ENCODE measurements at regions not wholly inside any gene's neighbourhood (a gene's known extent, or its start where the extent isn't known, plus 50 kb on each side); places are given as distances from the start of the nearest gene placed in this dataset.

GRCh38 chr7:18425838-18426445 lies 69.6 kb upstream of the HDAC9 start:
- no peak overlapping the region for H3K27ac Mint-ChIP-seq (ENCODE audit: unreplicated experiment)
- no peaks in the 10 kb centered on the region for H3K27me3 Mint-ChIP-seq (ENCODE audit: low read depth)
- no peak for TF ChIP-seq CTCF (IDR thresholded peaks at IDR 0.05)
- H3K9me3 Mint-ChIP-seq (ENCODE audit: low read depth) = no peaks in the 10 kb centered on the region
- no peaks in the 10 kb centered on the region for H3K36me3 Mint-ChIP-seq (ENCODE audit: low read depth)
- H3K4me3 Mint-ChIP-seq (ENCODE audit: unreplicated experiment) = no peak overlapping the region
- no peak for DNase-seq (ENCODE audit: low spot score)
- peaks cover 40% of the 10 kb centered on the region for H3K4me1 Mint-ChIP-seq (ENCODE audit: low read depth)

- Mint-ChIP-seq H3K4me1 (ENCODE audit: low read depth) (peaks cover 39% of the 10 kb centered on the region), H3K27ac (ENCODE audit: unreplicated experiment) (no peak overlapping the region)
- DNase-seq (ENCODE audit: low spot score) = no peak
Observed at GRCh38 chr7:18426564-18427226, 68.9 kb upstream of the HDAC9 start.

GRCh38 chr7:18429547-18429946 lies 66.0 kb upstream of the HDAC9 start:
- peak overlapping the region; percentile 1 for H3K27ac Mint-ChIP-seq (ENCODE audit: unreplicated experiment)
- peaks cover 35% of the 10 kb centered on the region for H3K4me1 Mint-ChIP-seq (ENCODE audit: low read depth)
- no peaks in the 10 kb centered on the region for H3K36me3 Mint-ChIP-seq (ENCODE audit: low read depth)
- no peak for TF ChIP-seq CTCF (IDR thresholded peaks at IDR 0.05)
- no peaks in the 10 kb centered on the region for H3K27me3 Mint-ChIP-seq (ENCODE audit: low read depth)
- H3K9me3 Mint-ChIP-seq (ENCODE audit: low read depth) = peaks cover 7% of the 10 kb centered on the region
- DNase-seq (ENCODE audit: low spot score) = no peak
- no peak overlapping the region for H3K4me3 Mint-ChIP-seq (ENCODE audit: unreplicated experiment)

More at GRCh38 chr7:18426564-18427226, 68.9 kb upstream of the HDAC9 start:
- no peak overlapping the region for H3K4me3 Mint-ChIP-seq (ENCODE audit: unreplicated experiment)
- no peaks in the 10 kb centered on the region for H3K36me3 Mint-ChIP-seq (ENCODE audit: low read depth)
- TF ChIP-seq CTCF (IDR thresholded peaks at IDR 0.05) = no peak
- no peaks in the 10 kb centered on the region for H3K27me3 Mint-ChIP-seq (ENCODE audit: low read depth)
- H3K9me3 Mint-ChIP-seq (ENCODE audit: low read depth) = no peaks in the 10 kb centered on the region

GRCh38 chr7:18430810-18431209 lies 64.7 kb upstream of the HDAC9 start:
- H3K9me3 Mint-ChIP-seq (ENCODE audit: low read depth) = peaks cover 7% of the 10 kb centered on the region
- H3K27ac Mint-ChIP-seq (ENCODE audit: unreplicated experiment) = no peak overlapping the region
- DNase-seq (ENCODE audit: low spot score) = no peak
- TF ChIP-seq CTCF (IDR thresholded peaks at IDR 0.05) = no peak
- H3K4me1 Mint-ChIP-seq (ENCODE audit: low read depth) = peaks cover 33% of the 10 kb centered on the region
- no peaks in the 10 kb centered on the region for H3K27me3 Mint-ChIP-seq (ENCODE audit: low read depth)
- H3K36me3 Mint-ChIP-seq (ENCODE audit: low read depth) = no peaks in the 10 kb centered on the region
- H3K4me3 Mint-ChIP-seq (ENCODE audit: unreplicated experiment) = no peak overlapping the region

- no peak for DNase-seq (ENCODE audit: low spot score)
- H3K36me3 Mint-ChIP-seq (ENCODE audit: low read depth) = no peaks in the 10 kb centered on the region
- no peak overlapping the region for H3K27ac Mint-ChIP-seq (ENCODE audit: unreplicated experiment)
- H3K9me3 Mint-ChIP-seq (ENCODE audit: low read depth) = peaks cover 7% of the 10 kb centered on the region
- H3K4me1 Mint-ChIP-seq (ENCODE audit: low read depth) = peaks cover 15% of the 10 kb centered on the region
- no peak overlapping the region for H3K4me3 Mint-ChIP-seq (ENCODE audit: unreplicated experiment)
- TF ChIP-seq CTCF (IDR thresholded peaks at IDR 0.05) = no peak
- H3K27me3 Mint-ChIP-seq (ENCODE audit: low read depth) = no peaks in the 10 kb centered on the region
Observed at GRCh38 chr7:18434171-18434570, 61.4 kb upstream of the HDAC9 start.

Measured in chondrocyte (in vitro differentiated cells).